ENCODE measurements at regions not wholly inside any gene's neighbourhood (a gene's known extent, or its start where the extent isn't known, plus 50 kb on each side); places are given as distances from the start of the nearest gene placed in this dataset.

GRCh38 chrX:124275182-124275894 lies 57.1 kb upstream of the TEX13D start:
- Mint-ChIP-seq H3K4me1 (ENCODE audit: unreplicated experiment) (no peaks in the 10 kb centered on the region), H3K4me3 (ENCODE audit: unreplicated experiment) (no peak overlapping the region), H3K27me3 (ENCODE audit: unreplicated experiment) (no peaks in the 10 kb centered on the region), H3K9me3 (ENCODE audit: unreplicated experiment) (no peaks in the 10 kb centered on the region), H3K27ac (ENCODE audit: unreplicated experiment) (no peak overlapping the region), H3K36me3 (ENCODE audit: low read depth, unreplicated experiment) (no peaks in the 10 kb centered on the region)
- TF ChIP-seq CTCF (IDR thresholded peaks at IDR 0.05; ENCODE audit: unreplicated experiment), result no peak
- DNase-seq (ENCODE audit: low spot score), result no peak

- DNase-seq (ENCODE audit: low spot score), result no peak
- H3K9me3 Mint-ChIP-seq (ENCODE audit: unreplicated experiment), result no peaks in the 10 kb centered on the region
- no peak overlapping the region for H3K27ac Mint-ChIP-seq (ENCODE audit: unreplicated experiment)
- no peak for TF ChIP-seq CTCF (IDR thresholded peaks at IDR 0.05; ENCODE audit: unreplicated experiment)
- no peaks in the 10 kb centered on the region for H3K27me3 Mint-ChIP-seq (ENCODE audit: unreplicated experiment)
- H3K4me3 Mint-ChIP-seq (ENCODE audit: unreplicated experiment), result no peak overlapping the region
- no peaks in the 10 kb centered on the region for H3K4me1 Mint-ChIP-seq (ENCODE audit: unreplicated experiment)
- H3K36me3 Mint-ChIP-seq (ENCODE audit: low read depth, unreplicated experiment), result no peaks in the 10 kb centered on the region
These were observed 52.1 kb upstream of the TEX13D start for GRCh38 chrX:124280294-124280902.

GRCh38 chrX:124282580-124282979 lies 49.9 kb upstream of the TEX13D start:
- H3K9me3 Mint-ChIP-seq (ENCODE audit: unreplicated experiment), result no peaks in the 10 kb centered on the region
- no peaks in the 10 kb centered on the region for H3K36me3 Mint-ChIP-seq (ENCODE audit: low read depth, unreplicated experiment)
- H3K4me1 Mint-ChIP-seq (ENCODE audit: unreplicated experiment), result no peaks in the 10 kb centered on the region
- no peak for DNase-seq (ENCODE audit: low spot score)
- no peak overlapping the region for H3K27ac Mint-ChIP-seq (ENCODE audit: unreplicated experiment)
- H3K4me3 Mint-ChIP-seq (ENCODE audit: unreplicated experiment), result no peak overlapping the region
- no peaks in the 10 kb centered on the region for H3K27me3 Mint-ChIP-seq (ENCODE audit: unreplicated experiment)
- no peak for TF ChIP-seq CTCF (IDR thresholded peaks at IDR 0.05; ENCODE audit: unreplicated experiment)
